Trophoblast cell (in vitro differentiated cells and primary cell): ENCODE measurements at regions not wholly inside any gene's neighbourhood (a gene's known extent, or its start where the extent isn't known, plus 50 kb on each side); places are given as distances from the start of the nearest gene placed in this dataset.

ENCODE experiments used
- DNase-seq, 2 donors: peaks; one replicate each; pipeline ENCODE4 v3.0.0-alpha.2; 2016
- H2AFZ ChIP-seq: 2 replicates; pipeline ENCODE4 v1.6.1; 2013; ENCODE audit warnings: low read length, moderate library complexity, mild to moderate bottlenecking; ENCODE audit not compliant: insufficient read depth, poor library complexity
- H2AK5ac ChIP-seq: 2 replicates; pipeline ENCODE4 v1.6.1; 2013; ENCODE audit warnings: mild to moderate bottlenecking, low read length
- H2BK120ac ChIP-seq: 2 replicates; pipeline ENCODE4 v1.6.1; 2013; ENCODE audit warnings: low read length, mild to moderate bottlenecking, moderate library complexity; ENCODE audit not compliant: insufficient read depth, poor library complexity
- H2BK12ac ChIP-seq: 2 replicates; pipeline ENCODE4 v1.6.1; 2013; ENCODE audit warnings: mild to moderate bottlenecking, low read length, moderate library complexity
- H2BK5ac ChIP-seq: 2 replicates; pipeline ENCODE4 v1.6.1; 2013; ENCODE audit warnings: low read length, low read depth, moderate library complexity, mild to moderate bottlenecking; ENCODE audit not compliant: poor library complexity
- H3K14ac ChIP-seq: 2 replicates; pipeline ENCODE4 v1.6.1; 2013; ENCODE audit warnings: mild to moderate bottlenecking, low read length
- H3K18ac ChIP-seq: 2 replicates; pipeline ENCODE4 v1.6.1; 2013; ENCODE audit warnings: mild to moderate bottlenecking, low read length
- H3K23ac ChIP-seq: 2 replicates; pipeline ENCODE4 v1.6.1; 2013; ENCODE audit warnings: low read length
- H3K27ac ChIP-seq: 2 replicates; pipeline ENCODE4 v1.5.1; 2013; ENCODE audit warnings: low read depth, mild to moderate bottlenecking, inconsistent platforms, low read length, moderate library complexity
- H3K27me3 ChIP-seq: 2 replicates; pipeline ENCODE4 v1.6.1; 2013; ENCODE audit warnings: inconsistent platforms, mild to moderate bottlenecking, low read length, moderate library complexity; ENCODE audit not compliant: insufficient read depth
- H3K36me3 ChIP-seq, 2 experiments: 1 replicate in 1 of 2; 2 replicates in 1 of 2; pipeline ENCODE4 v1.6.1; 2013; ENCODE audit warnings: low read length in 2 of 2, mild to moderate bottlenecking in 2 of 2, moderate library complexity in 1 of 2; ENCODE audit not compliant: insufficient read depth in 2 of 2, control insufficient read depth in 1 of 2
- H3K4ac ChIP-seq: 2 replicates; pipeline ENCODE4 v1.6.1; 2013; ENCODE audit warnings: low read depth, mild to moderate bottlenecking, low read length, moderate library complexity
- H3K4me1 ChIP-seq, 2 experiments: 1 replicate in 1 of 2; 2 replicates in 1 of 2; pipeline ENCODE4 v1.6.1; 2013; ENCODE audit warnings: low read length in 2 of 2, mild to moderate bottlenecking in 2 of 2, moderate library complexity in 1 of 2; ENCODE audit not compliant: insufficient read depth in 2 of 2, control insufficient read depth in 1 of 2
- H3K4me2 ChIP-seq: 2 replicates; pipeline ENCODE4 v1.6.1; 2013; ENCODE audit warnings: inconsistent platforms, mild to moderate bottlenecking, low read length, moderate library complexity
- H3K4me3 ChIP-seq: 2 replicates; pipeline ENCODE4 v1.5.1; 2013; ENCODE audit warnings: mild to moderate bottlenecking, low read depth, low read length, inconsistent platforms
- H3K79me1 ChIP-seq: one replicate; pipeline ENCODE4 v1.6.1; 2013; ENCODE audit warnings: low read length
- H3K79me2 ChIP-seq: 2 replicates; pipeline ENCODE4 v1.6.1; 2013; ENCODE audit warnings: low read length, mild to moderate bottlenecking; ENCODE audit not compliant: control insufficient read depth, insufficient read depth, poor library complexity
- H3K9ac ChIP-seq: 2 replicates; pipeline ENCODE4 v1.6.1; 2013; ENCODE audit warnings: mild to moderate bottlenecking, low read length
- H3K9me3 ChIP-seq: 2 replicates; pipeline ENCODE4 v1.6.1; 2013; ENCODE audit warnings: low read depth, mild to moderate bottlenecking, control low read depth, inconsistent platforms, low read length; ENCODE audit not compliant: insufficient read depth
- H4K12ac ChIP-seq: 2 replicates; pipeline ENCODE4 v1.6.1; 2013; ENCODE audit warnings: low read depth, mild to moderate bottlenecking, low read length, moderate library complexity
- H4K8ac ChIP-seq: 2 replicates; pipeline ENCODE4 v1.6.1; 2013; ENCODE audit warnings: low read depth, mild to moderate bottlenecking, low read length, moderate library complexity
- H4K91ac ChIP-seq: one replicate; pipeline ENCODE4 v1.6.1; 2013; ENCODE audit warnings: low read depth, mild to moderate bottlenecking, low read length, moderate library complexity
- WGBS: extraction: QIAGEN DNeasy Blood & Tissue Kit; methylation state at CpG from one replicate; pipeline ENCODE4 v1.1.7; 2013; ENCODE audit warnings: missing lambda C conversion rate; ENCODE audit not compliant: insufficient read length, insufficient coverage; ENCODE audit errors: extremely low coverage; 5-methylcytosine and 5-hydroxymethylcytosine counted together

- WGBS, result no CpG with 5 or more reads among the region's 2 CpGs
- Histone ChIP-seq H3K79me2 (no peaks in the 10 kb centered on the region), H3K4me1 (no peaks in the 10 kb centered on the region), H3K27ac (no peak overlapping the region), H3K4me2 (no peak overlapping the region), H2BK12ac (no peak overlapping the region), H3K36me3 (peaks cover 0 to 1% of the 10 kb centered on the region in 2 experiments), H3K23ac (no peak overlapping the region), H4K12ac (no peak overlapping the region), H3K4me3 (no peak overlapping the region), H2AK5ac (no peak overlapping the region), H2AFZ (no peak overlapping the region), H3K27me3 (no peaks in the 10 kb centered on the region), H3K18ac (no peak overlapping the region), H4K91ac (no peak overlapping the region), H3K79me1 (no peaks in the 10 kb centered on the region), H3K9ac (no peak overlapping the region), H2BK5ac (no peak overlapping the region), H4K8ac (no peak overlapping the region), H2BK120ac (no peak overlapping the region), H3K9me3 (no peaks in the 10 kb centered on the region), H3K4ac (no peak overlapping the region), H3K14ac (no peak overlapping the region)
- no peak for DNase-seq
Observed at GRCh38 chr6:67916399-67916798, 718.7 kb upstream of the ADGRB3 start.

GRCh38 chr6:67914419-67914818, 720.7 kb upstream of the ADGRB3 start:
- Histone ChIP-seq H3K4me1 (no peaks in the 10 kb centered on the region), H2AK5ac (no peak overlapping the region), H3K36me3 (peaks cover 0 to 1% of the 10 kb centered on the region in 2 experiments), H3K23ac (no peak overlapping the region), H3K4me3 (no peak overlapping the region), H3K27me3 (no peaks in the 10 kb centered on the region), H3K79me1 (no peaks in the 10 kb centered on the region), H3K9me3 (no peaks in the 10 kb centered on the region), H3K79me2 (no peaks in the 10 kb centered on the region), H3K18ac (no peak overlapping the region), H2BK120ac (no peak overlapping the region), H3K4ac (no peak overlapping the region), H4K91ac (no peak overlapping the region), H3K27ac (no peak overlapping the region), H2BK12ac (no peak overlapping the region), H4K12ac (no peak overlapping the region), H3K9ac (no peak overlapping the region), H2AFZ (no peak overlapping the region), H4K8ac (no peak overlapping the region), H2BK5ac (no peak overlapping the region), H3K4me2 (no peak overlapping the region), H3K14ac (no peak overlapping the region)
- DNase-seq, result no peak
- no CpG with 5 or more reads among the region's 1 CpG for WGBS

GRCh38 chr6:67909354-67909753, 725.7 kb upstream of the ADGRB3 start:
- H3K4me1 ChIP-seq, result no peaks in the 10 kb centered on the region
- no peak overlapping the region for H3K27ac ChIP-seq
- H3K4me2 ChIP-seq, result no peak overlapping the region
- H3K18ac ChIP-seq, result no peak overlapping the region
- H3K27me3 ChIP-seq, result no peaks in the 10 kb centered on the region
- H4K91ac ChIP-seq, result no peak overlapping the region
- H2AFZ ChIP-seq, result no peak overlapping the region
- H3K23ac ChIP-seq, result no peak overlapping the region
- no CpG with 5 or more reads among the region's 2 CpGs for WGBS
- no peak overlapping the region for H2BK5ac ChIP-seq
- no peak overlapping the region for H4K12ac ChIP-seq
- no peak overlapping the region for H2BK12ac ChIP-seq
- no peaks in the 10 kb centered on the region for H3K9me3 ChIP-seq
- no peaks in the 10 kb centered on the region for H3K79me2 ChIP-seq
- no peak overlapping the region for H2AK5ac ChIP-seq
- H2BK120ac ChIP-seq, result no peak overlapping the region
- no peaks in the 10 kb centered on the region for H3K79me1 ChIP-seq
- no peak for DNase-seq
- no peak overlapping the region for H3K14ac ChIP-seq
- no peak overlapping the region for H3K4ac ChIP-seq
- no peak overlapping the region for H3K4me3 ChIP-seq
- H3K36me3 ChIP-seq, result no peaks in the 10 kb centered on the region
- H4K8ac ChIP-seq, result no peak overlapping the region
- H3K9ac ChIP-seq, result no peak overlapping the region

GRCh38 chr6:67908379-67908778, 726.7 kb upstream of the ADGRB3 start:
- H3K27me3 ChIP-seq, result no peaks in the 10 kb centered on the region
- no peak overlapping the region for H2BK12ac ChIP-seq
- no peak overlapping the region for H4K91ac ChIP-seq
- H2AK5ac ChIP-seq, result no peak overlapping the region
- no peak overlapping the region for H3K4me3 ChIP-seq
- DNase-seq, result no peak
- H3K27ac ChIP-seq, result no peak overlapping the region
- no peaks in the 10 kb centered on the region for H3K9me3 ChIP-seq
- no peak overlapping the region for H3K14ac ChIP-seq
- H3K4me1 ChIP-seq, result no peaks in the 10 kb centered on the region
- H3K4me2 ChIP-seq, result no peak overlapping the region
- H3K23ac ChIP-seq, result no peak overlapping the region
- H3K79me2 ChIP-seq, result no peaks in the 10 kb centered on the region
- H3K79me1 ChIP-seq, result no peaks in the 10 kb centered on the region
- H3K18ac ChIP-seq, result no peak overlapping the region
- no peak overlapping the region for H3K9ac ChIP-seq
- no peak overlapping the region for H3K4ac ChIP-seq
- H3K36me3 ChIP-seq, result no peaks in the 10 kb centered on the region
- no peak overlapping the region for H2AFZ ChIP-seq
- H2BK5ac ChIP-seq, result no peak overlapping the region
- no peak overlapping the region for H2BK120ac ChIP-seq
- H4K8ac ChIP-seq, result no peak overlapping the region
- no CpG with 5 or more reads among the region's 2 CpGs for WGBS
- H4K12ac ChIP-seq, result no peak overlapping the region
